GM12892 (cell line): ENCODE measurements at regions not wholly inside any gene's neighbourhood (a gene's known extent, or its start where the extent isn't known, plus 50 kb on each side); places are given as distances from the start of the nearest gene placed in this dataset.

Source experiments
- DNase-seq: peaks from one replicate; pipeline ENCODE4 v3.0.0; 2011; ENCODE audit not compliant: insufficient read length
- FAIRE-seq: peaks from 2 replicates; lab custom pipeline; 2011; peaks lifted over from hg19 to GRCh38; lab: Jason Lieb, UNC
- POLR2A ChIP-seq: IDR thresholded peaks from 2 replicates; pipeline ENCODE4 v1.6.1; 2011; ENCODE audit warnings: low read depth, low read length, control low read depth
- POLR2AphosphoS5 ChIP-seq: IDR thresholded peaks from 2 replicates; pipeline ENCODE4 v1.6.1; 2011; ENCODE audit warnings: low read depth, low read length, control low read depth
- TAF1 ChIP-seq: IDR thresholded peaks from 2 replicates; pipeline ENCODE4 v1.6.1; 2011; ENCODE audit warnings: low read depth, mild to moderate bottlenecking, control low read depth, low read length, borderline replicate concordance

- FAIRE-seq (no peak), DNase-seq (no peak)
- TF ChIP-seq POLR2A (no peak), TAF1 (no peak), POLR2AphosphoS5 (no peak)
Observed at GRCh38 chr5:164062304-164062703, 556.9 kb downstream of the MAT2B start.

GRCh38 chr5:164065266-164065665 is 559.8 kb downstream of the MAT2B start:
- FAIRE-seq = no peak
- no peak for TF ChIP-seq TAF1
- no peak for TF ChIP-seq POLR2A
- TF ChIP-seq POLR2AphosphoS5 = no peak
- DNase-seq = no peak

GRCh38 chr5:164071671-164072070 is 566.3 kb downstream of the MAT2B start:
- TF ChIP-seq TAF1 (no peak), POLR2AphosphoS5 (no peak), POLR2A (no peak)
- DNase-seq = no peak
- no peak for FAIRE-seq

- FAIRE-seq (no peak), DNase-seq (no peak)
- no peak for TF ChIP-seq POLR2A
Observed at GRCh38 chr5:164073081-164073480, 567.7 kb downstream of the MAT2B start.

GRCh38 chr5:164076556-164076955 is 571.1 kb downstream of the MAT2B start:
- no peak for DNase-seq
- FAIRE-seq = no peak
- no peak for TF ChIP-seq POLR2AphosphoS5
- TF ChIP-seq TAF1 = no peak
- TF ChIP-seq POLR2A = no peak

GRCh38 chr5:164090358-164090757 is 584.9 kb downstream of the MAT2B start:
- DNase-seq (no peak), FAIRE-seq (no peak)
- TF ChIP-seq POLR2A (no peak), POLR2AphosphoS5 (no peak), TAF1 (no peak)

GRCh38 chr5:164091836-164092235 is 586.4 kb downstream of the MAT2B start:
- DNase-seq = no peak
- no peak for FAIRE-seq
- no peak for TF ChIP-seq POLR2A

- TF ChIP-seq TAF1 (no peak), POLR2AphosphoS5 (no peak), POLR2A (no peak)
- DNase-seq (no peak), FAIRE-seq (no peak)
Observed at GRCh38 chr5:164094291-164094690, 588.9 kb downstream of the MAT2B start.

- no peak for FAIRE-seq
- no peak for TF ChIP-seq TAF1
- TF ChIP-seq POLR2A = no peak
- no peak for TF ChIP-seq POLR2AphosphoS5
Observed at GRCh38 chr5:164097749-164098148, 592.3 kb downstream of the MAT2B start.

GRCh38 chr5:164098531-164098930 is 593.1 kb downstream of the MAT2B start:
- DNase-seq (no peak), FAIRE-seq (no peak)
- TF ChIP-seq TAF1 = no peak
- no peak for TF ChIP-seq POLR2AphosphoS5
- TF ChIP-seq POLR2A = no peak

More at GRCh38 chr5:164097749-164098148, 592.3 kb downstream of the MAT2B start:
- no peak for DNase-seq

GRCh38 chr5:164098979-164099378 is 593.6 kb downstream of the MAT2B start:
- no peak for DNase-seq
- TF ChIP-seq POLR2AphosphoS5 = no peak
- no peak for FAIRE-seq

GRCh38 chr5:164115420-164115819 is 610.0 kb downstream of the MAT2B start:
- TF ChIP-seq TAF1 (no peak), POLR2AphosphoS5 (no peak), POLR2A (no peak)
- FAIRE-seq = no peak
- DNase-seq = no peak

- no peak for DNase-seq
- peak; percentile 38 for FAIRE-seq
- no peak for TF ChIP-seq POLR2A
- no peak for TF ChIP-seq POLR2AphosphoS5
- TF ChIP-seq TAF1 = no peak
Observed at GRCh38 chr5:164119806-164120447, 614.5 kb downstream of the MAT2B start.

- no peak for TF ChIP-seq POLR2AphosphoS5
- TF ChIP-seq POLR2A = no peak
- TF ChIP-seq TAF1 = no peak
- DNase-seq (no peak), FAIRE-seq (no peak)
Observed at GRCh38 chr5:164127527-164127926, 622.1 kb downstream of the MAT2B start.
